Tibial nerve (tissue), 4 donors: ENCODE measurements at regions not wholly inside any gene's neighbourhood (a gene's known extent, or its start where the extent isn't known, plus 50 kb on each side); places are given as distances from the start of the nearest gene placed in this dataset.

Experiments
- CTCF ChIP-seq, 5 experiments: fragments of 200-600 bp in 3 of 5; fragments of 450-650 bp in 2 of 5; sonication (generic) in 3 of 5; IDR thresholded peaks; one replicate each; pipeline ENCODE4 v1.5.1; 2016 to 2019; ENCODE audit warnings: antibody characterized with exemption in 5 of 5, mild to moderate bottlenecking in 3 of 5, moderate library complexity in 2 of 5
- EP300 ChIP-seq, 2 donors: sonication (generic); formaldehyde crosslinking; IDR thresholded peaks; one replicate each; pipeline ENCODE4 v1.6.1; 2017; ENCODE audit warnings: antibody characterized with exemption in 2 of 2, mild to moderate bottlenecking in 1 of 2
- POLR2A ChIP-seq, 2 donors: fragments of 450-650 bp; IDR thresholded peaks; one replicate each; pipeline ENCODE4 v1.6.1; 2017; ENCODE audit warnings: antibody characterized with exemption in 2 of 2, mild to moderate bottlenecking in 2 of 2, moderate library complexity in 2 of 2

GRCh38 chr4:125517831-125518230 is 203.1 kb downstream of the FAT4 start:
- TF ChIP-seq POLR2A (IDR thresholded peaks at IDR 0.05) (no peak), CTCF (IDR thresholded peaks at IDR 0.05) (no peak), EP300 (IDR thresholded peaks at IDR 0.05) (no peak)
